ENCODE measurements at regions not wholly inside any gene's neighbourhood (a gene's known extent, or its start where the extent isn't known, plus 50 kb on each side); places are given as distances from the start of the nearest gene placed in this dataset.
A peak's percentile ranks its signal among the peaks of the same experiment; 100 is the strongest.

DNA sequence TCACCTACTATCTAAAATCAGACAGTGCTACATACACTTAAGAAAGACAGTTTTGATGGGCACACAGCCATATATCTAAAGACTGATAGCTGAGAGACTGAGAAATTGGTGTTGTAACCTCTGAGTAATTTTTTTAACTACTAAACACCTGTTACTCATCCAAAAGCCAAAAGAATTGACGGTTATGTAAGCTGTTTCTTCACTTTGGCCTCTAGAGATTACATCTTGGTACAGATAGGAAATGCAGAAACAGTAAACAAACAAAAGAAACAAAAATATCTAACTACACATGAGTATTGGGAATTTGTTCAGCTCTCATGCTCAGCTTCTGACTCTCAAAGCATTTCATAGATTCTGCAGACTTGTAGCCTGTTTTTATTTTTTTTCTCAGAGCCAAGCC, 152.1 kb upstream of the GAS1 start:
- H3K27ac ChIP-seq (ENCODE audit: low read length) = no peak overlapping the region
- no peaks in the 10 kb centered on the region for H3K9me3 ChIP-seq (ENCODE audit: control insufficient read depth, low read length)
- ATAC-seq (no peak), DNase-seq (no peak)
- intact Hi-C loops (cut with DNase I) = no loop called here
- H3K27me3 ChIP-seq (ENCODE audit: control insufficient read depth, insufficient read depth) = no peaks in the 10 kb centered on the region
- WGBS = 58% methylated on average over 1 of the region's 1 CpG
- H3K4me3 ChIP-seq (ENCODE audit: low read length) = no peak overlapping the region
- H3K4me1 ChIP-seq (ENCODE audit: control insufficient read depth, insufficient read depth, low read length) = no peaks in the 10 kb centered on the region

DNA sequence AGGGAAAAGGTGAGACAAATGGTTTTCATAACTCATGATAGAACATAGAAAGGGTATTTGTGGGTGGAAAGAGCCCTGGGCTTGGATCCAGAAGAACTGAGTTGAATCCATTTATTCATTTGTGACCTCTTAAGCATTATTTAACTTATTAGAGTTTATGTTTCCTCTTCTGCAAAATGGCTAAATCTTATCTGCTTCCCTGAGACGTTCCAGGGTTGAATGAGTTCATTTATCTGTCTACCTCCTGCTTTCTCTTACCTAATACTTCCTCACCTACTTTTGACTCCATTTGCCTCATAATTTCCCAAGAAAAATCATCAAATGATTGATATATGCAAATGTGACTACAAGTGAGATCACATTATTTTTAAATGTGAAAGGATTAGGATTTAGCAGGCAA, 152.7 kb upstream of the GAS1 start:
- Histone ChIP-seq H3K4me3 (ENCODE audit: low read length) (no peak overlapping the region), H3K9me3 (ENCODE audit: control insufficient read depth, low read length) (no peaks in the 10 kb centered on the region), H3K27ac (ENCODE audit: low read length) (no peak overlapping the region), H3K27me3 (ENCODE audit: control insufficient read depth, insufficient read depth) (no peaks in the 10 kb centered on the region), H3K4me1 (ENCODE audit: control insufficient read depth, insufficient read depth, low read length) (no peaks in the 10 kb centered on the region)
- ATAC-seq = no peak
- intact Hi-C loops (cut with DNase I) = no loop called here
- no peak for DNase-seq
- 6% methylated on average over 1 of the region's 1 CpG for WGBS

DNA sequence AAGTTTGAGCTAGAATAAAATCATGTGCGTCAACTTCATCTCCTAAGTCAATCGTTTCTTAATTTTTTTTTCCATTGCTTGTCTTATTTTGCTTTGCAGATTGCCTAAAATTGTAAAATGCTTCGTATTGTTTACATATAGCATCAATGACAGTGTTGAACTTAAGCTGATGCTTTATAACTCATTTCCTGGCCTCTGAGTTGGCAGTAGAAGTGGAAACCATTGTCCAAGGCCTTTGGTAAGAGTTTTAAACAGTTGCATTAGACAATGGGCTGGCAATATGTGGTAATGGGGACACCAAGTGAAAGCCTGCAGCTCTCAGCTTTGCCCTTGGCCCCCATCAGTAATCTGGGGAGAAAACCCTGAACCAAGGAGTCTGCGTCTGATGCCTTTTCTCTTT, 154.8 kb upstream of the GAS1 start:
- Histone ChIP-seq H3K4me1 (ENCODE audit: control insufficient read depth, insufficient read depth, low read length) (no peaks in the 10 kb centered on the region), H3K9me3 (ENCODE audit: control insufficient read depth, low read length) (no peaks in the 10 kb centered on the region), H3K27me3 (ENCODE audit: control insufficient read depth, insufficient read depth) (no peaks in the 10 kb centered on the region), H3K4me3 (ENCODE audit: low read length) (no peak overlapping the region), H3K27ac (ENCODE audit: low read length) (no peak overlapping the region)
- WGBS = 90% methylated on average over 4 of the region's 4 CpGs
- intact Hi-C loops (cut with DNase I) = no loop called here
- ATAC-seq (no peak), DNase-seq (no peak)

DNA sequence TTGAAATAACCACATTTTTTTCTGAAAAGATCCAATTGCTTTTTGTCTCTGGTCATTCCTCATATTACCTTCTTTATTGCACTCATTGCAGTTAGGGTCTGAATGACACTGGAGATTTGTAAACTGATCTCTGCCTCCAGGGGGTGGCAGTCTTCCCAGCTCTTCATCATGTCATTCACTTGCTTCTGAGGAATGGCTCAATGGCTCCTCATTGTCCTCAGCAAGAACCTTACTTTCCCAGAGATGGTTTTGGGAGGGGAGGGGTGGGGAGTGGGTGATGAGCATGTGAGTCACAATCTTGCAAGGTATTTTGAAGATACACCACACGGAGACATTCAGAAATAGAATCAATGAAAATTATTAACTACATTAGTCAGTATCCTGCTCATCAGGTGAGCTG, 159.8 kb upstream of the GAS1 start:
- Histone ChIP-seq H3K27ac (ENCODE audit: low read length) (no peak overlapping the region), H3K4me3 (ENCODE audit: low read length) (no peak overlapping the region), H3K4me1 (ENCODE audit: control insufficient read depth, insufficient read depth, low read length) (peaks cover 3% of the 10 kb centered on the region), H3K9me3 (ENCODE audit: control insufficient read depth, low read length) (no peaks in the 10 kb centered on the region), H3K27me3 (ENCODE audit: control insufficient read depth, insufficient read depth) (no peaks in the 10 kb centered on the region)
- DNase-seq = no peak
- intact Hi-C loops (cut with DNase I) = no loop called here
- 88% methylated on average over 1 of the region's 1 CpG for WGBS
- ATAC-seq = no peak

DNA sequence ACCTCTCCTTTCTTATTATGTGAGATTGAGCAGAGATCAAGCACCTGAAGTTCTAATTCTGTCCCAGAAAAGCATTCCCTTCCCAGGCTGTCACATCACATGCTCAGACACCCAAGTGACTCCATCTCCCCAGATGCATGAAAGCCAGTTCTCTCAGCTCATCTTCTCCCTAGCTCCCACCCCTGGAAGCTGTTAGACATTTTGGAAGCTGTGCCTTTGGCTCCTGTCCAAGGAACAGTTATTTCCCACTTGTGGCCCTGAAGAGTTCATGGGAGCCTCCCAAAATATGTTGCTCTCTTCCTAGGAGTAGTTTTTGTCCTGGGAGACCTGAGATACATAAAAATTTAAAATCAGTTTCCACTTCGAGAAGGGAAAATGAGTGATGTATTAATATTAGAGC, 161.4 kb upstream of the GAS1 start:
- WGBS = 42% methylated on average over 1 of the region's 1 CpG
- Histone ChIP-seq H3K4me1 (ENCODE audit: control insufficient read depth, insufficient read depth, low read length) (peaks cover 3% of the 10 kb centered on the region), H3K27me3 (ENCODE audit: control insufficient read depth, insufficient read depth) (no peaks in the 10 kb centered on the region), H3K4me3 (ENCODE audit: low read length) (no peak overlapping the region), H3K9me3 (ENCODE audit: control insufficient read depth, low read length) (no peaks in the 10 kb centered on the region), H3K27ac (ENCODE audit: low read length) (no peak overlapping the region)
- intact Hi-C loops (cut with DNase I) = no loop called here
- DNase-seq = no peak
- ATAC-seq = peak; percentile 71 to 80

DNA sequence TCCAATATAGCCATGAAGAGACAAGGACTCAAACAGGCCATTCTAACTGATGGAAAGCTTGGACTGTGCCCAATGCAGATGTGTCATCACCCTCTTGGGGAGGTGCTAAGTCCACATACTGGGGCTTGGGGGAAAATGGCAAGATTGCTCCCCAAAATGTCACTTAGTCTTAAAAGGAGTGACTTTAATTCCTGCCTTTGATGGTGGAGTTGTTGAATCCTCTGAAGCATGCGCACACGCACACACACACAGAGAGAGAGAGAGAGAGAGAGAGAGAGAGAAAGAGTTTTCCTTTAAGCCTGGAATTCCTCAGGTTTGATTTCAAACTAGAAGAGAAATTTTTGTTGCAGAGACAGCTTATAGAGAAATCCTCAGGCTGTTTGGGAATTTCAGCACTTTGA, 161.9 kb upstream of the GAS1 start:
- H3K9me3 ChIP-seq (ENCODE audit: control insufficient read depth, low read length) = no peaks in the 10 kb centered on the region
- DNase-seq = no peak
- H3K27me3 ChIP-seq (ENCODE audit: control insufficient read depth, insufficient read depth) = no peaks in the 10 kb centered on the region
- peaks cover 3% of the 10 kb centered on the region for H3K4me1 ChIP-seq (ENCODE audit: control insufficient read depth, insufficient read depth, low read length)
- 94% methylated on average over 2 of the region's 2 CpGs for WGBS
- no peak overlapping the region for H3K4me3 ChIP-seq (ENCODE audit: low read length)
- intact Hi-C loops (cut with DNase I) = no loop called here
- no peak overlapping the region for H3K27ac ChIP-seq (ENCODE audit: low read length)
- ATAC-seq = peak; percentile 44 to 52

DNA sequence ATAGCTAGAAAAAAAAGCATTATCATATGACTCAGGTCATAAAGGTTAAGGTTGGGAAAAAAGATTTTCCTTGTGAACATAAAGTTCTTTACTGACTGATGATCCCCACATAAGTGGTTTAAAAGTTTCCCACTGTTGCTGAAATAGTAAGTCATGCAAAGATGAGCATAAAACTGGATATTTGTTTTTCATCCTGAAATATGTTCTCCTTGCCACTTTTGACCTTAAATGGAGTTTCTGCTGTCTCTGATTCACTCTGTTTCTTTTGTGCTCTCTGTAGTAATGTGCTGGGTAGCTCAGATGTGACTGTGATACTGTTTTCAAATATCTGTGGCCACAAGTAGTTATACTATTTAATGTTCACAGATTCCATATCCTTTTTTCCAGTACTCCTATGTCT, 162.5 kb upstream of the GAS1 start:
- no peak overlapping the region for H3K27ac ChIP-seq (ENCODE audit: low read length)
- no peak overlapping the region for H3K4me3 ChIP-seq (ENCODE audit: low read length)
- DNase-seq (no peak), ATAC-seq (no peak)
- intact Hi-C loops (cut with DNase I) = no loop called here
- peaks cover 3% of the 10 kb centered on the region for H3K4me1 ChIP-seq (ENCODE audit: control insufficient read depth, insufficient read depth, low read length)
- H3K27me3 ChIP-seq (ENCODE audit: control insufficient read depth, insufficient read depth) = no peaks in the 10 kb centered on the region
- H3K9me3 ChIP-seq (ENCODE audit: control insufficient read depth, low read length) = no peaks in the 10 kb centered on the region

DNA sequence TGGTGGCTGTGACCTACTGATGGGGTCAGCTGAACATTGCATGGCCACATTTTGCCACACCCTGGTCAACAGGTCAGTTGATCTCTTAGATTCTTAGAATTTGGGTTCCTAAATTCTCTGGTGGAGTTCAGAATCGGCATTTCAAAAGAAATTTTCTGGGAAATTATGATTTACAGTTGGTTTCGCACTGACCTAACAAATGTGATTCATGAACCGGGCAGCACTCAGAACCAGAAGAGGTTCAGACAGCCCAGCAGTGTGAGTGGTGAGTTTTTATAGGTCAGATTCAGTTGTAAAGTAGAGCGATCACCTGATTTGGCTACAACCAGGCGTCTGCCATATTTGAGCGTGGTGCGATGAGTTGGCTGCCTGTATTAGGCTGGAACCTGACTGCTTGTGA, 163.7 kb upstream of the GAS1 start:
- 97% methylated on average over 7 of the region's 7 CpGs for WGBS
- no peak overlapping the region for H3K4me3 ChIP-seq (ENCODE audit: low read length)
- no peaks in the 10 kb centered on the region for H3K9me3 ChIP-seq (ENCODE audit: control insufficient read depth, low read length)
- peaks cover 3% of the 10 kb centered on the region for H3K4me1 ChIP-seq (ENCODE audit: control insufficient read depth, insufficient read depth, low read length)
- intact Hi-C loops (cut with DNase I) = no loop called here
- no peak overlapping the region for H3K27ac ChIP-seq (ENCODE audit: low read length)
- H3K27me3 ChIP-seq (ENCODE audit: control insufficient read depth, insufficient read depth) = no peaks in the 10 kb centered on the region
- no peak for DNase-seq
- no peak for ATAC-seq

DNA sequence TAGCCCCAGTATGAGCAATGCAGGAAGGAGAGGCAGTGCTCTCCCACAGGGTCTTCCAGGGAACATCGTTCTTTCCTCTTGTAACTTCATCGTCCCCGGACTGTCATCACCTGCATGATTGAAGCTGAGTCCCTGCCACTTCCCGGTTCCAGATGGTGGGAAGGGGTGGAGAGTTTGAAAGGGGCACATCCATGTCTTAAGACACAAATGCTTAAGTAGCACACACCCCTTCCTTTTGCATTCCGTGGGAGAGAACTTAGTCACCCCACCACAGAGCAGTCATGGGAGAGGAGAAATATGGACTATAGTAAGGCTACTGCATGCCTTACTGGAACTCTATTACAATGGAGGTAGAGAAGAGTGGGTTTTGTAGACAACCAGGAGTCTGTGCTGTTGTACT, 165.3 kb upstream of the GAS1 start:
- WGBS = 72% methylated on average over 5 of the region's 5 CpGs
- H3K27ac ChIP-seq (ENCODE audit: low read length) = no peak overlapping the region
- intact Hi-C loops (cut with DNase I) = no loop called here
- ATAC-seq (no peak), DNase-seq (no peak)
- no peaks in the 10 kb centered on the region for H3K9me3 ChIP-seq (ENCODE audit: control insufficient read depth, low read length)
- no peak overlapping the region for H3K4me3 ChIP-seq (ENCODE audit: low read length)
- peaks cover 8% of the 10 kb centered on the region for H3K4me1 ChIP-seq (ENCODE audit: control insufficient read depth, insufficient read depth, low read length)
- H3K27me3 ChIP-seq (ENCODE audit: control insufficient read depth, insufficient read depth) = no peaks in the 10 kb centered on the region

DNA sequence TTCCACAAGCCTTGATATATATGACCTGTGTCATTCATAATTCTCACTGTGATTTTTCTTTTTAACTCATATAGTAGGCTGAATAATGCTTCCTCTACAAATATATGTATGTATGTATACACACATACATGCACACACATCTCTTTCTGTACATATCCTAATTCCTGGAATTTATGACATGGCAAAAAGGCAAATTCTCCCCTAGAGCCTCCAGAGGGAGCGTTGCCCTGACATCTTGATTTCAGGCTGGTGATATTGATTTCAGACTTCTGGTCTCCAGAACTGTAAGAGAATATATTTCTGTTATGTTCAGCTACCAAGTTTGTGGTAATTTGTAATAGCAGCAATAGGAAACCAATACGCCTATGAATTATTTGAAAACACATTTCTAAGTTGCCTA, 166.6 kb upstream of the GAS1 start:
- peaks cover 6% of the 10 kb centered on the region for H3K4me1 ChIP-seq (ENCODE audit: control insufficient read depth, insufficient read depth, low read length)
- H3K27ac ChIP-seq (ENCODE audit: low read length) = no peak overlapping the region
- intact Hi-C loops (cut with DNase I) = no loop called here
- H3K27me3 ChIP-seq (ENCODE audit: control insufficient read depth, insufficient read depth) = no peaks in the 10 kb centered on the region
- DNase-seq = no peak
- no peak overlapping the region for H3K4me3 ChIP-seq (ENCODE audit: low read length)
- ATAC-seq = no peak
- H3K9me3 ChIP-seq (ENCODE audit: control insufficient read depth, low read length) = no peaks in the 10 kb centered on the region
- 95% methylated on average over 2 of the region's 2 CpGs for WGBS

DNA sequence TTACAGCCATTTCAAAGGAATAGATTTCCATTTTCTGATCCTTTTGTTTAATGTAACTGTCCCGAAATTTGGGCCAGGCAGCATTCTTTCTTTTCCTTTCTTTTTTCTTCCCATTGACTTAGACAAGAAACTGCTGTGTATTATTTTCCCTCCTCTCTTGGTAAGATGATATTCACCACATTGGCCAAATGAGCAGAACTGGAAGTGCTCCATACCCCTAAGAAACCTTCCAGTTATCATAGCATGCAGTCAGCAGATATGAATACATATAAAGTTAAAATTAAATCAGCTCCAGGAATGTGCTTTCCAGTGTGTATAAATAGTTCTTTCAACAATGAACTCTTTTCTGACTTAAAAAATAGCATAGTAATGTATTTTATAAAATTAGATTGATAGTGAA, 168.5 kb upstream of the GAS1 start:
- intact Hi-C loops (cut with DNase I) = no loop called here
- DNase-seq (no peak), ATAC-seq (peak in 1 of 2 donors; percentile 74)
- no peak overlapping the region for H3K27ac ChIP-seq (ENCODE audit: low read length)
- 48% methylated on average over 1 of the region's 1 CpG for WGBS
- H3K27me3 ChIP-seq (ENCODE audit: control insufficient read depth, insufficient read depth) = no peaks in the 10 kb centered on the region
- H3K9me3 ChIP-seq (ENCODE audit: control insufficient read depth, low read length) = no peaks in the 10 kb centered on the region
- H3K4me1 ChIP-seq (ENCODE audit: control insufficient read depth, insufficient read depth, low read length) = peaks cover 8% of the 10 kb centered on the region
- H3K4me3 ChIP-seq (ENCODE audit: low read length) = no peak overlapping the region

DNA sequence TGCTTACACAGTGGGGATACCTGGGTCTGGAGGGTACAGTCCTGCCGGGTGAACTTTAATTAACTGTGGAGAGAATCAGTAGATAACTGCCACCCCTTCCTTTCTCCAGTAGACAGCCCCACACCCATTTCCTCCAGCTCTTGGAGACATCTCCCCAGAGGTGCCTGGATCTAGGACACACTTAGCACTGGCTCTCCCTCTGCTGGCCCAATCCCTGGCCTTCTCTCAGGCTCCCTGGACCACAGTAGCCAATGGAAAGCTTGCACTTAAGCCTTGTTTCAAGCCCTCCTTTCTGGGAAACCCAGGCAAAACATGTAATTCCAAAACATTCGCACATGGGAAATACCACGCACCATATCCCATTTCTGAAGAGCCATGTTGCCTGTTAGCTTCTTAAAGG, 169.2 kb upstream of the GAS1 start:
- ATAC-seq = peak; percentile 60 to 68
- no peak overlapping the region for H3K27ac ChIP-seq (ENCODE audit: low read length)
- intact Hi-C loops (cut with DNase I) = no loop called here
- H3K27me3 ChIP-seq (ENCODE audit: control insufficient read depth, insufficient read depth) = no peaks in the 10 kb centered on the region
- H3K9me3 ChIP-seq (ENCODE audit: control insufficient read depth, low read length) = no peaks in the 10 kb centered on the region
- peak; percentile 17 to 66 (median 59) for DNase-seq
- H3K4me1 ChIP-seq (ENCODE audit: control insufficient read depth, insufficient read depth, low read length) = peaks cover 8% of the 10 kb centered on the region
- H3K4me3 ChIP-seq (ENCODE audit: low read length) = no peak overlapping the region
- 71% methylated on average over 3 of the region's 3 CpGs for WGBS

All from right cardiac atrium (tissue), 5 donors.